RKO (cell line): ENCODE measurements at regions not wholly inside any gene's neighbourhood (a gene's known extent, or its start where the extent isn't known, plus 50 kb on each side); places are given as distances from the start of the nearest gene placed in this dataset.
"Not testable (repeated sequence)": the region's sequence is repeated elsewhere in the genome, so short reads cannot be mapped to it uniquely, and the experiment has no call there.

Source experiments
- DNase-seq: peaks from one replicate; pipeline ENCODE4 v3.0.0-alpha.2; 2016; ENCODE audit warnings: low spot score

DNA sequence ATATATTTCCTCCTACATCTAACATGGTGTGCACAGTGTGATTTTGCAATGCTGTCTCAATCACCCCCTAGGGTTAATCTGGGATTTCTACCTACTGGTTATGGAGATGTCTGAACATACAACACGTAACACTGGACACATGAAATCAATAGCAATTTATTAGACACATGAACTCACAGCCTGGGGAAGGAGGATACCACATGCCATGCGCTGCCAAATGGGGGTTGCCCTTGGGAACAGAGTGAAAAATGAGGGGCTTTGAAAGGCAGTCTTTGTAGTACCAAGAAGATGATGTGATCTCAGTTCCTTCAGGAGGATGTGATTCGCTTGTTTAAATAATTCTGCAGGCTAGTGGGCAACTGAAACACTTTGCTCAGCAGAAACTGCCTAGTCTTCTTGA lies 253.6 kb upstream of the LRRC4C start:
- DNase-seq: no peak

DNA sequence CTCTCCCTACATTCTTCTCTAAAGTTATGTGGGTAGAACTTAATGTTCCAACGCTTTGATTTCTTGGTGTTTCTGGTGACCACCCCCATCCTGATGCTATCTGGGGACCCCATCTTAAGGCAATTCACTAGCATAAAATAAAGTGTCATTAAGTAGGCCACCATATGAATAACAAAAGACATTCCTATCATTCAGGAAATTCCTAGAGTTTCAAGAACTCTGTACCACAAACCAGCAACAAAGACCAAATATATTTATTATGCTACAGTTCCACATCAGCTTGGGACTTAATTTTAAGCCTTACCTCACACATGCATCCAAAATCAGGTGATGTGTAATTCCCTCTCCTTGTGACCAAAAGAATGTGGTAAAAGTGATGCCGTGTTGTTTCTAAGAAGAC lies 254.6 kb upstream of the LRRC4C start:
- no peak for DNase-seq

DNA sequence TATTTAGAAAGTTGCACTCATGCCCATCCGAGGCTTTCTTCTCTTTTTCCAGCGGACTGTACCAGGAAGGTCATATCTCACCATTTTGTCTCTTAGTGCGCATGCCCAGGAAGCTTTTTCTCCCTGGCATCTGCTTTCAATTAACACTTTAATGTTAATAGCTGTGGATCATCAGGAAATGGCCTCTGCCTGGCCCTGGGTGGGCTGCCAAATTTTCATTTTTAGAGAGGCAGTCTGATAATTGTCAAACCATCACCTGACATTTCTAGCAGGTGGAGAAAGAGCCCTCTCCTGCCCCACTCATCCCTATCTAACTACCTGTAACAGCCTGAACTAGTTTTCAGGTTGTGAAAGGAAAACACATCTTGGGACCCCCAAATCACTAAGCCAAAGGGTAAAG lies 257.4 kb upstream of the LRRC4C start:
- DNase-seq: no peak

DNA sequence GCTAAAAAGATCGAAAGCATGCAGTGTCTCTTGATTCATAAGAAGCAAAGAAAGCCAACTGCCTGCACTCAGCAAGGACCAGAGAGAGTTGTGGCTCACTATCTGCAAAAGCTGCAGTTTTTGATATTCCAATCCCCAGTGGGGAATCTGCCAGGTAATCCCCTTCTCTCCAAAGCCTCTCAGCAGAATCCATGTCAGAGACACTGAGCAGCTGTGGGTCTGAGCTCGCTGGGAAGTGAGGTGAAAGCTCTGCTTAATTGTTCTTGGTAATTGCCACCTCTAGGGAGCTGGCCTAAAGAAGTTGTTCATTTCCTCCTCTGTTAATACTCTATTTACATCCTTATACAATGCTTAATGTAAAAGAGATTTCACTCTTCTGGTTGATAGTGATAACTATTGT lies 261.3 kb upstream of the LRRC4C start:
- no peak for DNase-seq

DNA sequence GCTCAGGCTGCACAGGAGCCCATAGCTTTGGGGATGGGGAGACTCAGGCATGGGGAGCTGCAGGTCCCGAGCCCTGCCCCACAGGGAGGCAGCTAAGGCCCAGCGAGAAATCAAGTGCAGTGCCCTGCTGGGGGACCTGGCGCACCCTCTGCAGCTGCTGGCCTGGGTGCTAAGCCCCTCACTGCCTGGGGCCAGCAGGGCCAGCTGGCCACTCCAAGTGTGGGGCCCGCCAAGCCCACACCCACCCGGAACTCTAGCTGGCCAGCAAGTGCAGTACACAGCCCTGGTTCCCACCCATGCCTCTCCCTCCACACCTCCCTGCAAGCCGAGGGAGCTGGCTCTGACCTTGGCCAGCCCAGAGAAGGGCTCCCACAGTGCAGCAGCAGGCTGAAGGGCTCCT lies 268.7 kb upstream of the LRRC4C start:
- not testable (repeated sequence) for DNase-seq

DNA sequence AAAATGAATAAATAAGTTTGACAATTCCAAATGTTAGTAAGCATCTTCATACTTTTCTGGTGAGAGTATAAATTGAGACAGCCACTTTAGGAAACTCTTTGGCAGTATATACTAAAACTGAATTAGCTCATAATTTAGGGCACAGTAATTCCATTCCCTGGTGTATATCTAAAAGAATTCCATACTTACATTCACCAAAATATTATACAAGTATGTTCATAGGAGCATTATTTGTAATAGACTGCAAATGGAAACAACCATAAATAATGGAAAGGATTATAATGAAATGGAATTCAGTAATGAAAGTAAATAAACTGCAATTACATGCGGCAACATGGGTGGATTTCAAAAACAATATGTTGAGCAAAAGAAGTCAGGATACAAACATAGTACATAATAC lies 315.8 kb upstream of the LRRC4C start:
- DNase-seq: no peak

DNA sequence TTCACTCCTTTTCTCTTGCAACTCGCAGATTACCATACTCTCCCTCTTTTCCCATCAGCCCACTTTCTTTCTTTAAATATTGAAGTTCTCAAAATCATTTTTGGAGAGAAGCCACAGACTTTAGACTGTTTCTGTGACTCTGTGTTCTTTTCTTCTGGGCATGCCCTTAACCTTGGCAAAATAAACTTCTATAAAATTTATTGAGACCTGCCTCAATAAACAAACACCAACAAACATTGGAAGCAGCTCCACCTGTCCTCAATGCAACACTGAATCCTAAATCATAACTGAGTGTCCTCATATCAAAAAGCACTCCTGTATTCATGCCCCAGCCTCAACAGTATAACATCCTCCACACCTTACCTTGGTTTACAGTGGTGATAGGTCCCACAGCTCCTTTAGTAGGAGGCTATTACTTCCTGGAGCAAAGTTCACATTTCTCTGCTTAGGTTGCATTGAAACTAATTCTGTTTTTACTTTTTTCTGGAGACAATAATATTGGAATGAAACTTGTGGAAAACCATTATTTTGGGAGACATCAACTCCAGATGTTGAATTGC lies 320.0 kb upstream of the LRRC4C start:
- DNase-seq: no peak

DNA sequence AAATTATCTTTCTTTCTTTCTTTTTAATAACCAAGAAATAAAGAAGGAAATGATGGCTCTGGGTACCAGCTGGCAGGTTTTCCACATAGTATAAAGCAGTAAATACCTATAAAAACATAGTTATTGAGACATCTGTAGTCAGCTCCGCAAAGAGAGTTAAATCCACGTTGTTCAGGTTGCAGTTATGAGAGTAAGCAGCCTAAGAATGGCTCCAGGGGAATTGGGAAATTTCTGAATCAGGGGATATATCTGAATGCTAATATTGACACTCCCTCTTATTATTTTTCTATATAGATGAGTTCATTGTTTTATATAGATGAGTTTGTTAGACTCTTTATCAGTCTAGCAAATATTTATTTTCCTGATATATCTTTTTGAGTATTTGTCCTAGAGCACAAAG lies 322.0 kb upstream of the LRRC4C start:
- no peak for DNase-seq

DNA sequence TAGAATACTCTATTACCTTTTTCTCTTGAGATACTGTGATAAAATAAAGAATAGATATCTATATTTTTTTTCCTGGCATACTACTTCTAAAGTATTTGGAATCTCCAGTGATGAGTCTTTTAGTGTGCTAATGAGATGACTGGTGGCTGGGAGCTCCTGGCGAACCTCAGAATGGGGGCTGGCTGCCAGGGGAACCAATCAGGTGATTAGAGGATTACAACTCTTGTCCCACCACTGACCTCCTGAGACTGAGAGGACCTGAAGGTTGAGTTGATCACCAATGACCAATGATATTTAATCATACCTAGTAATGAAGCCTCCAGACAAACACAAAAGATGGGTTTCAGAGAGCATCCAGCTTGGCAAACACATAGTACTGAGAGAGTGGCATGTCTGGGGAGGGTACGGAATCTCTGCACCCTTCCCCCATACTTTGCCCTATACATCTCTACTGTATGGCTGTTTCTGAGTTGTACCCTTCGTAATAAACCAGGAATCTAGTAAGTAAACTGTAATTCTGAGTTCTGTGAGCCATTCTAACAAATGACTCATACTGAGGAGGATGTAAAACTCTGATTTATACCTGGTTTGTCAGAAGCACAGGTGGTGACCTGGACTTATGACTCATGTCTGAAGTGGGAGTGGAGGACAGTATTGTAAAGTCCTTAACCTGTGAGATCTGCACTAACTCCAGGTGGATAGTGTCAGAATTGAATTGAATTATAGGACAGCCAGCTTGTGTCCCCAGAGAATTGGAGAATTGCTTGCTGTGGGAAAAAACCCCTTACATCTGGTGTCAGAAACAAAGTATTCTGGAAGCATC lies 325.3 kb upstream of the LRRC4C start:
- no peak for DNase-seq

DNA sequence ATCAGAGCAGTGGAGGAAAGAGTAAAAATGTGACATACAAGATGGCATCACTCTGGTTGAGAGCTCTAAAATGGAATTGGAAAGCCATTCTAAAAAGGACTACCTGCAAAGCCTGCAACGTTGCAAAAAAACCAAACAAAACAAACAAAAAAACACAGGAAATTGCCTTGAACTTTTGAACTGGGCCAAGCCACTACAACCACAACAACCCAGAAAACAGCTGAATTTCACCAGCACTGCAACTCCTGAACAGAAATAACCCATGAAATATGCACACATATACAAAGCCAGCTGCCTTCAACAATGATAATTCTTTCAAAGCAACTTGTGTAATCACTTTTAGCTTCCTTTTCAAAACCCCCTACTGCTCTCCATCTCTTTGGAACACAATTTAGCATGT lies 326.6 kb upstream of the LRRC4C start:
- no peak for DNase-seq

DNA sequence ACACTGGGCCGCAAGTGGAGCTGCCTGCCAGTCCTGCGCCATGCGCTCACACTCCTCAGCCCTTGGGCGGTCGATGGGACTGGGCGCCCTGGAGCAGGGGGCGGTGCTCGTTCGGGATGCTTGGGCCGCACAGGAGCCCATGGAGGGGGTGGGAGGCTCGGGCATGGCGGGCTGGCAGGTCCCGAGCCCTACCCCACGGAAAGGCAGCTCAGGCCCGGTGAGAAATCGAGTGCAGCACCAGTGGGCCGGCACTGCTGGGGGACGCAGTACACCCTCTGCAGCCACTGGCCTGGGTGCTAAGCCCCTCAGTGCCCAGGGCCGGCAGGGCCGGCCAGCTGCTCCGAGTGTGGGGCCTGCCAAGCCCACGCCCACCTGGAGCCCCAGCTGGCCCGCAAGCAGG lies 328.7 kb upstream of the LRRC4C start:
- DNase-seq: no peak

DNA sequence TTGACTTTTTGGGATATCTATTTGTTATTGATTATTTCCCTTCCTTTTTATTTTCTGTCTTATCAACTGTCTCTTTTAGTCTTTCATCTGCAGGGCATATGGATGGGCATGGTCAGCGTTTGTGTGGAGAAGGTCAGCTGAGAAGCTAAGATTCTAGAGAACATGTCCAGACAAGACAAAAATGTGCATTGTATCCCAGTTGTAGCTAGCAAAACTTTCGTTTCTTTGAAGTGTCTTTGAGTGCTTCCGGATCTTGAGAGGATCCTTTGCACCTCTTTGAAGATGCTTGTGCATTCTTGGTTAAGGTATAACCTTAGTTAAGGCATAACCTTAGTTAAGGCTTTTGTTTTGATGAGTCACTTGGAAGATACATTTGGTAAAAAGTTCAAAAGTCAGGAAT lies 329.9 kb upstream of the LRRC4C start:
- DNase-seq: no peak

DNA sequence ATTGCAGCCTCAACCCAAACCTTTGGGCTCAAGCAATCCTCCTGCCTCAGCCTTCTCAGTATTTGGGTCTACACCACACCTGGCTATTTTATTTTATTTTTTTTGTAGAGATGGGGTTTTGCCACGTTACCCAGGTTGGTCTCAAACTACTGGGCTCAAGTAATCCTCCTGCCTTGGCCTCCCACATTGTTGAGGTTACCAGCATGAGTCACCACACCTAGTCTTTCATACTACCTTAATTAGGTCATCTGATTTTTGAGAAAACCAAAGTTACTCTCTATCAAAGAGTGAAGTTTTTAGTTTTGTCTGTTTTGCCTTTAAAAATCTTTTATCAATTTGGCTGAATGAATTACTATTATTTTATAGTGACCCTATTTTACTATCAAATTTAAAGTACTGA lies 335.6 kb upstream of the LRRC4C start:
- DNase-seq: no peak

DNA sequence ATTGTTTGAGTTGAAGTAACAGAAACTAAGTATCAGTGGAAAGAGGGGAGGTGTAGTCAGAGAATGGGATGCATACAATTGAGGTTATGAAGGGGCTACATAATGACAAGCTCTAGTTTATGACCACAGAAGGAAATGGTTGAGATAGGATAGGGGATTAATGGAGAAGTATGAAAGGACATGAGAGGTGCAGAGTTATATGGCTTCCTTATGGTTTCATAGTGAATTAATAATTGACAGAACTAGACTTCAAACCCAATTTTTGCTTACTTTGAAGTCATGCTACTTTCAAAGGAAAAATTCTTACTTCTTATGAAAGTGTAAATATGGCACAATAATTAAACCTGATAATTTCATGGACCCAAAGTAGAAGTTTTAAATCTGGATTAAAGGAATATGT lies 340.3 kb upstream of the LRRC4C start:
- DNase-seq: no peak

DNA sequence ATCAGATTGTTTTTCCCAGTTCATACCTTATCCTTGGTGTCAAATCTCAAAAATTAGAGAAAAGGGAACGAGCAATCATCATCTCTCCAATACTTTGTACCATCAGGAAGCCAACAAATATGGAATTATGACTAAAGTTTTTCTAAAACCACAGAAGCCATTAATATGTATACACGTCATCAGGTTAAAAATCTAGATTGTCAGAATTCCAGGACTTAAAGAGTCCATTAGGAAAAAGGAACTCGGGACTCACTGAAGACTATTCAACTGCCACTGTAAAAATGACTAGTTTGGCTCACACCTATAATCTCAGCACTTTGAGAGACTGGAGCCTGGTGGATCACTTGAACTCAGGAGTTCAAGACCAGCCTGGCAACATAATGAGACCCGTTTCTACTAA lies 344.4 kb upstream of the LRRC4C start:
- no peak for DNase-seq

DNA sequence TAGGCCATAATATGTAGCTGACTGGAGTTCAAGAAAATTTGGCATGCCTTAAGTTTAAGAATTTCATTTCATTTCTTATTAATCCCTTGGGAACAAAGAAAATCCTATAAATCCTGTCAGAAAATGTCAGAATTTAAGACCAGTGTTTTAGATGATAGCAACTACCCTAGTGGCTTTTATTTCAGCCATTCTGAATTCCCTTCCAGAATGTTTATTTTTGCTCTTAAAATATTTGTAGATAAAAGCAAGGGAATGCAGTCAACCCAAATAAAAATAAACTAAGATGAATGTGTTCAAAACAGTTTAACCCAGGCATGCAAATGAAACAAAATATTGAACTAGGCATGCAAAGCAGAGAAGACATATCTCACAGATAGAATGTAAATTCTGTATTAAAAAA lies 356.9 kb upstream of the LRRC4C start:
- no peak for DNase-seq

DNA sequence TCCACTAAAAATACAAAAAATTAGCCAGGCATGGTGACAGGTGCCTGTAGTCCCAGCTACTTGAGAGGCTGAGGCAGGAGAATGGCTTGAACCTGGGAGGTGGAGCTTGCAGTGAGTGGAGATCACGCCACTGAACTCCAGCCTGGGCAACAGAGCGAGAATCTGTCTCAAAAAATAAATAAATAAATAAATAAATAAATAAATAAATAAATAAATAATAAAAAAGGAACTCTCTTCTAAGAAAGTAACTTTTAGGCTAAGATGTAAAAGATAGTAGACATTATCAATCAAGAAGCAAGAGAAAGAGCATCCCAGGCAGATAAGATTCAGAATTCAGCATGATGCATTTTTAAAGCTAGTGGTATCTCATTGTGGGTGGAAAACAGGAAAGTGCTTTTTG lies 364.8 kb upstream of the LRRC4C start:
- not testable (repeated sequence) for DNase-seq

DNA sequence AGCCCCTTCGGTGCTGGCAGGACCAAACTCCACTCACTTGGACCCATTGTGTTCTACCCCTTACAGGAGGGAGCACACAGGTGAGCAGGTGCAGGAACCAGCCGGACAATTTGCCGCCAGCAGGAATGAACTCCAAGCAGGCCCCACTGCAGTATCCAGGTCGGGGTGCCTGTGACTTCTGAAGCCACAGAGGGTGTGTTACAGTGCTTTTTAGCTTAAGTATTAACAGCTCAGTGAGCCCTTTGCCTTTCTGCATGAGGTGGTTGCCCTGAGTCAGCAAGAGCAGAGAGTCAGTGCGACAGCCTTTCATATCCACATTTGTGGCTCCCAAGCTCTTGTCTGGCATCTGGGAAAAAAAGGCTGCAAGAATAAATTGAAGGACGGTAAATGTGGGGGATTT lies 366.6 kb upstream of the LRRC4C start:
- DNase-seq: no peak

DNA sequence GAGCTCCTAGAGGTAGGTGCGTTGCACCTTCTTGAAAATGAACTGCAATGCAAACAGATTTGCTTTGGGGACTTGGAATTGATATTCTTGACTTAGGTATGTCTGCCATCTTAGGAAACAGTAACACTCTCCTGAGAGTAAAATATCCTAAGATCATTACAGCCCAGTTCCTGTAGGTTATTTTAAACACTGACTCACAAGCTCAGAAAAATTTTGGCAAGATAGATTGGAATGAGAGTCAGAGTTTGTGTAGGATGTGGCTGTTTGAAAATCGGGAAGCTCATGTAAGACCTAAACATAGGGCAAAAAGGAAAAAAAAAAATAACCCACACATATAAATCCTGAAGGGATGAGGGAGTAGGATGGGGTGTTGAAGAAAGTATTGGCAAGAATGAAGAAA lies 377.0 kb upstream of the LRRC4C start:
- no peak for DNase-seq

DNA sequence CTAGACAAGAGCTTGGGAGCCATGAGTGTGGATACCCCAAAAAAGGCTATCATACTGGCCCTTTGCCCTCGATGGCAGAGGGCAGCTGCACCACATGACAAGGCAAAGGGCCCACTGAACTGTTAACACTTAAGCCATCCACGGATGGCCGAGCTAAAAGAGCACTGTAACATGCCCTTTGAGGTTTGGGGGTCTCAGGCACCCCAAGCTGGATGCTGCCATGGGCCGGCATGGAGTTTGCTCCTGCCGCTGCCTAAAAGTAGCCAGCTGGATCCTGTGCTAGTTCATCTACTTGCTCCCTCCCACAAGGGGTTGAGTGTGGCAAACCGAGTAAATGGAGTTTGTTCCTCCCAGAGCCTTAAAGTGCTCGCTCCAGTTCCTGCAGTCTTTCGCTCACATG lies 383.2 kb upstream of the LRRC4C start:
- no peak for DNase-seq

DNA sequence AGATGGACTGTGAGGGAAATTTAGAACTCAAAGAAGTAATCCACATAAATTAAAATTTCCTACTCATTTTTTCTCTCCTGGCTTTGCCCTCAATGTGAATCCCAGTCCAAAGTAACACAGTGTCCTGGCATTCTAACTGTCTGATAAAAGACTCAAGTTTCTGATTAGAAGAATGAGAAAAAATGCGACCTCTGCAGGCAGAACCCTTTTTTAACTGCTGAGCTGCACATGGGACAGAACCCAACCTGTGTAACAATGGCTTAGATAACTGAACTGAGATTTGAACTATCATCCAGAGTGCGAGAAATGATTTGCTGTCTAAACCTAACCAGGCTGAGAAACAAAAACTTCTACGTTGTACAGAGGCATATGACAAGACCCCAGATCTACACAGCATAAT lies 385.6 kb upstream of the LRRC4C start:
- DNase-seq: no peak

DNA sequence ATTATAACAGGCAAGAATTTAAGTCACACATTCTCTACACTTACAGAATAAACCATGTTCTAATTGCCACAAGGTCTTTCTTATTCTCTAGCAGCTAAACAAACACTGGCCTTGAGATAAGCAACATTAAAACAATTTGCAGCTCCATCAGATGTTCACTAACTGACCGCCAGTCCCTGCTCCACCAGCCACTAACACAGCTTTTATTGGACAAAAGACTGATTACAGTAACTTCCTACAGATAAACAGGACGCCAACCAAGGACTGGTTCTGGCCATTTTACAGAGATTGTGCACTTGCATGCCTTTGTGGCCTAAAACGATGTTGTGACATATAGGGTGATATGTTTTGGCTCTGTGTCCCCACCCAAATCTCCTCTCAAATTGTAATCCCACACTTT lies 388.9 kb upstream of the LRRC4C start:
- no peak for DNase-seq

DNA sequence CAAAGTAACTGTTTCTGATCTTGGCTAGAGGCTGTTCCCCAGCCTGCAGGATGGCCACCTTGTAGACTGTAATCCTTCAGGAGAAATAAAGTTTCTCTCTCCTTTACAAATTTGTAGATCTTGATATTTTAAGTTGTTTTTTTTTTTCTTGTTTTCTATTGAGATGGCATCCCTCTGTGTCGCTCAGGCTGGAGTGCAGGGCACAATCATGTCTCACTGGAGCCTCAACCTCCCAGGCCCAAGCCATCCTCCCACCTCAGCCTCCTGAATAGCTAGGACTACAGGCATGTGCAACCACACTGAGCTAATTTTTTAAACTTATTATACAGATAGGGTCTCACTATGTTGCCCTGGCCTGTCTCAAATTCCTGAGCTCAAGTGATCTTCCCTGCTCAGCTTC lies 389.8 kb upstream of the LRRC4C start:
- DNase-seq: no peak

DNA sequence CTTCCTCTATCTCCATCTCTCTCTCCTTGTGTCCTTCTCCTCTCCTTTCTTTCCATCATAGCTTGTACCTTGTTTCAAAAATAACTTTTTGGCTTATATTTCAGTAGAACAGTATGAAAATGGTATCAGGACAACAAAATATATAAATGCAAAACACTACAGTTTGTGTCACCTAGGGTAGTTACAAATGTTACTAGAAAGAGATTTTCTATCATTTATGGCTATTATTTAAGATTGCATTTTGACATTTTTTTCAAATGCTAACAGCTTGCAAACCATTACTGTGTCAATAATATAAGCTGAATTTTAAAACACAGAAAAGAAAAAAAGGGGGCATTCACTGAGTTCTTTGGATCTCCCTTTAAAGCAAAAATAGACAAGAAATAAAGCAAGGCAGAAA lies 392.3 kb upstream of the LRRC4C start:
- DNase-seq: no peak
